ENCODE measurements at regions not wholly inside any gene's neighbourhood (a gene's known extent, or its start where the extent isn't known, plus 50 kb on each side); places are given as distances from the start of the nearest gene placed in this dataset.

GRCh38 chr2:2577407-2577831, 246.3 kb upstream of the MYT1L start:
- Mint-ChIP-seq H3K27me3 (ENCODE audit: low read depth) (peaks cover 5% of the 10 kb centered on the region), H3K27ac (ENCODE audit: unreplicated experiment) (no peak overlapping the region), H3K9me3 (no peaks in the 10 kb centered on the region), H3K4me1 (peaks cover 3% of the 10 kb centered on the region), H3K4me3 (no peak overlapping the region), H3K36me3 (ENCODE audit: low read depth) (no peaks in the 10 kb centered on the region)
- DNase-seq (ENCODE audit: low read depth, low spot score) = no peak
- TF ChIP-seq CTCF (conservative IDR thresholded peaks at IDR 0.05) = no peak

- no peak for TF ChIP-seq CTCF (conservative IDR thresholded peaks at IDR 0.05)
- no peak overlapping the region for H3K4me3 Mint-ChIP-seq
- H3K36me3 Mint-ChIP-seq (ENCODE audit: low read depth) = no peaks in the 10 kb centered on the region
Observed at GRCh38 chr2:2575870-2576386, 244.9 kb upstream of the MYT1L start.

DNA sequence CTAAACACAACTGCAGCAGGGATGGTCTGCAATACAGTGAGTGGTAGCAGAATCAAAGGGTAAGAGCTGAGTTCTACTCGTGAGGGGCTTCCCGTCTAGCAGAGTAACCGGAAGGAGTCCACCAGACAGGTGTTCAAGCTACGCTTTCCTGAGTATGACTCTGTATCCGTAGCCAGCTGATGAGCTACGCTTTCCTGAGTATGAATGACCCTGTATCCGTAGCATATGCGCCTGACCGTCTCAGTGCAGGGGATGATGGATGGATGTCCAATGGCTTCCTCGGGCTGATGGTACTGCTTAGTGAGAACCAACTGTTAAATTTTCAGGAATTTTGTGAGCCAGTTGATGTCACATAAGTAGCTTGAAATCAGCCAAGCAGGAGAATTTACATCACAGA, 244.1 kb upstream of the MYT1L start:
- Mint-ChIP-seq H3K4me3 (no peak overlapping the region), H3K27ac (ENCODE audit: unreplicated experiment) (no peak overlapping the region), H3K4me1 (peaks cover 3% of the 10 kb centered on the region), H3K9me3 (no peaks in the 10 kb centered on the region), H3K27me3 (ENCODE audit: low read depth) (no peaks in the 10 kb centered on the region), H3K36me3 (ENCODE audit: low read depth) (no peaks in the 10 kb centered on the region)
- no peak for TF ChIP-seq CTCF (conservative IDR thresholded peaks at IDR 0.05)
- DNase-seq (ENCODE audit: low read depth, low spot score) = no peak

More at GRCh38 chr2:2575870-2576386, 244.9 kb upstream of the MYT1L start:
- peaks cover 3% of the 10 kb centered on the region for H3K4me1 Mint-ChIP-seq
- H3K27ac Mint-ChIP-seq (ENCODE audit: unreplicated experiment) = no peak overlapping the region
- DNase-seq (ENCODE audit: low read depth, low spot score) = no peak
- no peaks in the 10 kb centered on the region for H3K27me3 Mint-ChIP-seq (ENCODE audit: low read depth)
- H3K9me3 Mint-ChIP-seq = no peaks in the 10 kb centered on the region

- Mint-ChIP-seq H3K4me3 (no peak overlapping the region), H3K27me3 (ENCODE audit: low read depth) (no peaks in the 10 kb centered on the region), H3K36me3 (ENCODE audit: low read depth) (no peaks in the 10 kb centered on the region), H3K27ac (ENCODE audit: unreplicated experiment) (no peak overlapping the region), H3K4me1 (peaks cover 6% of the 10 kb centered on the region), H3K9me3 (no peaks in the 10 kb centered on the region)
- DNase-seq (ENCODE audit: low read depth, low spot score) = no peak
- no peak for TF ChIP-seq CTCF (conservative IDR thresholded peaks at IDR 0.05)
Observed at GRCh38 chr2:2574401-2575180, 243.5 kb upstream of the MYT1L start.

- TF ChIP-seq CTCF (conservative IDR thresholded peaks at IDR 0.05) = no peak
- H3K4me1 Mint-ChIP-seq = peaks cover 7% of the 10 kb centered on the region
- H3K36me3 Mint-ChIP-seq (ENCODE audit: low read depth) = no peaks in the 10 kb centered on the region
- no peak overlapping the region for H3K27ac Mint-ChIP-seq (ENCODE audit: unreplicated experiment)
- H3K9me3 Mint-ChIP-seq = no peaks in the 10 kb centered on the region
- no peak overlapping the region for H3K4me3 Mint-ChIP-seq
- H3K27me3 Mint-ChIP-seq (ENCODE audit: low read depth) = no peaks in the 10 kb centered on the region
- no peak for DNase-seq (ENCODE audit: low read depth, low spot score)
Observed at GRCh38 chr2:2573658-2574293, 242.7 kb upstream of the MYT1L start.
